Activated naive CD8-positive, alpha-beta T cell treated with anti-CD3 and anti-CD28 coated beads for 36 hours (primary cell): ENCODE measurements at regions not wholly inside any gene's neighbourhood (a gene's known extent, or its start where the extent isn't known, plus 50 kb on each side); places are given as distances from the start of the nearest gene placed in this dataset.

Experiments used
- DNase-seq: peaks from one replicate; pipeline ENCODE4 v3.0.0; 2021
- H3K27ac Mint-ChIP-seq: one replicate; pipeline ENCODE4 v1.8.0; 2022; ENCODE audit warnings: mild to moderate bottlenecking, moderate library complexity, mixed read lengths
- H3K27me3 Mint-ChIP-seq: one replicate; pipeline ENCODE4 v1.8.0; 2022; ENCODE audit warnings: mild to moderate bottlenecking, mixed read lengths
- H3K36me3 Mint-ChIP-seq: one replicate; pipeline ENCODE4 v1.8.0; 2021; ENCODE audit warnings: mild to moderate bottlenecking, mixed read lengths
- H3K4me1 Mint-ChIP-seq: one replicate; pipeline ENCODE4 v1.8.0; 2021; ENCODE audit warnings: mixed read lengths
- H3K4me3 Mint-ChIP-seq: one replicate; pipeline ENCODE4 v1.8.0; 2022; ENCODE audit warnings: mild to moderate bottlenecking, moderate library complexity, mixed read lengths
- H3K9me3 Mint-ChIP-seq: one replicate; pipeline ENCODE4 v1.8.0; 2022; ENCODE audit warnings: mixed read lengths

GRCh38 chr18:75503615-75504014, 76.1 kb upstream of the SMIM21 start:
- Mint-ChIP-seq H3K4me3 (no peak overlapping the region), H3K27me3 (peaks cover 39% of the 10 kb centered on the region), H3K4me1 (no peaks in the 10 kb centered on the region), H3K27ac (no peak overlapping the region), H3K9me3 (no peaks in the 10 kb centered on the region), H3K36me3 (no peaks in the 10 kb centered on the region)
- DNase-seq = no peak

GRCh38 chr18:75502286-75502685, 74.8 kb upstream of the SMIM21 start:
- H3K9me3 Mint-ChIP-seq = no peaks in the 10 kb centered on the region
- H3K4me1 Mint-ChIP-seq = no peaks in the 10 kb centered on the region
- DNase-seq = no peak
- no peak overlapping the region for H3K4me3 Mint-ChIP-seq
- H3K27me3 Mint-ChIP-seq = peaks cover 49% of the 10 kb centered on the region
- H3K36me3 Mint-ChIP-seq = no peaks in the 10 kb centered on the region
- no peak overlapping the region for H3K27ac Mint-ChIP-seq

- Mint-ChIP-seq H3K27ac (no peak overlapping the region), H3K27me3 (peaks cover 56% of the 10 kb centered on the region), H3K4me3 (no peak overlapping the region), H3K4me1 (no peaks in the 10 kb centered on the region), H3K9me3 (no peaks in the 10 kb centered on the region), H3K36me3 (no peaks in the 10 kb centered on the region)
- DNase-seq = no peak
Observed at GRCh38 chr18:75500545-75500944, 73.0 kb upstream of the SMIM21 start.

GRCh38 chr18:75497576-75498235, 70.2 kb upstream of the SMIM21 start:
- H3K4me1 Mint-ChIP-seq = no peaks in the 10 kb centered on the region
- DNase-seq = no peak
- H3K4me3 Mint-ChIP-seq = no peak overlapping the region
- no peaks in the 10 kb centered on the region for H3K9me3 Mint-ChIP-seq
- H3K36me3 Mint-ChIP-seq = no peaks in the 10 kb centered on the region
- H3K27me3 Mint-ChIP-seq = peaks cover 42% of the 10 kb centered on the region
- H3K27ac Mint-ChIP-seq = no peak overlapping the region

- no peak for DNase-seq
- Mint-ChIP-seq H3K9me3 (no peaks in the 10 kb centered on the region), H3K4me3 (no peak overlapping the region), H3K4me1 (no peaks in the 10 kb centered on the region), H3K27ac (no peak overlapping the region), H3K36me3 (no peaks in the 10 kb centered on the region), H3K27me3 (peaks cover 45% of the 10 kb centered on the region)
Observed at GRCh38 chr18:75496151-75496550, 68.6 kb upstream of the SMIM21 start.

- Mint-ChIP-seq H3K27ac (no peak overlapping the region), H3K36me3 (no peaks in the 10 kb centered on the region), H3K4me1 (no peaks in the 10 kb centered on the region), H3K9me3 (no peaks in the 10 kb centered on the region), H3K27me3 (peaks cover 37% of the 10 kb centered on the region), H3K4me3 (no peak overlapping the region)
- DNase-seq = no peak
Observed at GRCh38 chr18:75492852-75493251, 65.3 kb upstream of the SMIM21 start.

- no peaks in the 10 kb centered on the region for H3K36me3 Mint-ChIP-seq
- no peaks in the 10 kb centered on the region for H3K4me1 Mint-ChIP-seq
- peaks cover 35% of the 10 kb centered on the region for H3K27me3 Mint-ChIP-seq
- no peak overlapping the region for H3K4me3 Mint-ChIP-seq
- H3K27ac Mint-ChIP-seq = no peak overlapping the region
- DNase-seq = no peak
- no peaks in the 10 kb centered on the region for H3K9me3 Mint-ChIP-seq
Observed at GRCh38 chr18:75491361-75491760, 63.9 kb upstream of the SMIM21 start.

GRCh38 chr18:75489493-75490190, 62.1 kb upstream of the SMIM21 start:
- Mint-ChIP-seq H3K36me3 (no peaks in the 10 kb centered on the region), H3K4me1 (no peaks in the 10 kb centered on the region), H3K4me3 (no peak overlapping the region)

GRCh38 chr18:75483662-75484061, 56.2 kb upstream of the SMIM21 start:
- no peak for DNase-seq
- H3K27ac Mint-ChIP-seq = no peak overlapping the region
- H3K27me3 Mint-ChIP-seq = peaks cover 41% of the 10 kb centered on the region
- H3K9me3 Mint-ChIP-seq = peaks cover 6% of the 10 kb centered on the region
- H3K4me1 Mint-ChIP-seq = no peaks in the 10 kb centered on the region
- H3K4me3 Mint-ChIP-seq = no peak overlapping the region
- H3K36me3 Mint-ChIP-seq = no peaks in the 10 kb centered on the region

More at GRCh38 chr18:75489493-75490190, 62.1 kb upstream of the SMIM21 start:
- Mint-ChIP-seq H3K27me3 (peaks cover 34% of the 10 kb centered on the region), H3K9me3 (peaks cover 1% of the 10 kb centered on the region), H3K27ac (no peak overlapping the region)
- DNase-seq = no peak

- H3K27me3 Mint-ChIP-seq = peaks cover 37% of the 10 kb centered on the region
- no peak overlapping the region for H3K27ac Mint-ChIP-seq
- no peaks in the 10 kb centered on the region for H3K36me3 Mint-ChIP-seq
Observed at GRCh38 chr18:75482880-75483279, 55.4 kb upstream of the SMIM21 start.

GRCh38 chr18:75480487-75480886, 53.0 kb upstream of the SMIM21 start:
- DNase-seq = no peak
- no peak overlapping the region for H3K27ac Mint-ChIP-seq
- peaks cover 19% of the 10 kb centered on the region for H3K27me3 Mint-ChIP-seq
- H3K4me3 Mint-ChIP-seq = no peak overlapping the region
- H3K36me3 Mint-ChIP-seq = no peaks in the 10 kb centered on the region
- no peaks in the 10 kb centered on the region for H3K4me1 Mint-ChIP-seq
- peaks cover 5% of the 10 kb centered on the region for H3K9me3 Mint-ChIP-seq

More at GRCh38 chr18:75482880-75483279, 55.4 kb upstream of the SMIM21 start:
- no peaks in the 10 kb centered on the region for H3K4me1 Mint-ChIP-seq
- no peak for DNase-seq
- H3K9me3 Mint-ChIP-seq = peaks cover 6% of the 10 kb centered on the region
- no peak overlapping the region for H3K4me3 Mint-ChIP-seq

- Mint-ChIP-seq H3K27me3 (peaks cover 11% of the 10 kb centered on the region), H3K9me3 (peaks cover 5% of the 10 kb centered on the region), H3K36me3 (no peaks in the 10 kb centered on the region), H3K27ac (no peak overlapping the region), H3K4me1 (no peaks in the 10 kb centered on the region), H3K4me3 (no peak overlapping the region)
- no peak for DNase-seq
Observed at GRCh38 chr18:75478996-75479880, 51.7 kb upstream of the SMIM21 start.

- H3K36me3 Mint-ChIP-seq = no peaks in the 10 kb centered on the region
- no peak overlapping the region for H3K4me3 Mint-ChIP-seq
- no peaks in the 10 kb centered on the region for H3K9me3 Mint-ChIP-seq
- peaks cover 2% of the 10 kb centered on the region for H3K27me3 Mint-ChIP-seq
- DNase-seq = no peak
- H3K27ac Mint-ChIP-seq = no peak overlapping the region
- H3K4me1 Mint-ChIP-seq = no peaks in the 10 kb centered on the region
Observed at GRCh38 chr18:75477900-75478299, 50.4 kb upstream of the SMIM21 start.
